Left lung (tissue), 4 donors: ENCODE measurements at regions not wholly inside any gene's neighbourhood (a gene's known extent, or its start where the extent isn't known, plus 50 kb on each side); places are given as distances from the start of the nearest gene placed in this dataset.
"Not testable (repeated sequence)": the region's sequence is repeated elsewhere in the genome, so short reads cannot be mapped to it uniquely, and the experiment has no call there.

Experiments used
- ATAC-seq: fragments of 200-7000 bp; cut with Tn5 transposase; one replicate; pipeline ENCODE4 v1.9.1; 2020; ENCODE audit warnings: moderate library complexity
- DNase-seq, 4 donors: peaks; one replicate each; pipeline ENCODE4 v3.0.0-alpha.2; 2013 to 2020
- H3K27ac ChIP-seq, 2 donors: fragments of 200-600 bp; sonication (generic) in 1 of 2; one replicate each; pipeline versions ENCODE4 v1.5.0 to v1.8.0; 2020 to 2021
- H3K27me3 ChIP-seq, 2 donors: fragments of 200-600 bp; sonication (generic) in 1 of 2; one replicate each; pipeline versions ENCODE4 v1.5.0 to v1.8.0; 2020 to 2021
- H3K36me3 ChIP-seq, 2 donors: fragments of 200-600 bp; sonication (generic) in 1 of 2; one replicate each; pipeline versions ENCODE4 v1.5.0 to v1.8.0; 2020 to 2021
- H3K4me1 ChIP-seq, 2 donors: fragments of 200-600 bp; one replicate each; pipeline ENCODE4 v1.8.0; 2021
- H3K4me3 ChIP-seq, 2 donors: fragments of 200-600 bp; sonication (generic) in 1 of 2; one replicate each; pipeline versions ENCODE4 v1.5.0 to v1.8.0; 2020 to 2021; ENCODE audit warnings: mild to moderate bottlenecking in 1 of 2
- H3K9me3 ChIP-seq, 2 donors: fragments of 200-600 bp; sonication (generic) in 1 of 2; one replicate each; pipeline versions ENCODE4 v1.5.0 to v1.8.0; 2020 to 2021
- CTCF ChIP-seq, 2 donors: fragments of 200-600 bp; sonication (generic) in 1 of 2; IDR thresholded peaks; one replicate each; pipeline versions ENCODE4 v1.5.0 to v1.8.0; 2021; ENCODE audit warnings: antibody characterized with exemption in 2 of 2
- intact Hi-C, 2 donors: fragments of 100-400 bp; cut with DNase I; formaldehyde crosslinking; loops; one replicate each; pipeline versions ENCODE4 v1.11.2 to v1.14.2; 2022
- donor health status: DM: no; HTN: yes; CAD: no.
- donor health status: DM: no; HTN: no; CAD: no.

- Histone ChIP-seq H3K4me1 (no peaks in the 10 kb centered on the region), H3K27me3 (peaks cover 0 to 8% of the 10 kb centered on the region in 2 donors), H3K36me3 (no peaks in the 10 kb centered on the region), H3K27ac (no peak overlapping the region), H3K4me3 (no peak overlapping the region), H3K9me3 (no peaks in the 10 kb centered on the region)
- DNase-seq (no peak), ATAC-seq (no peak)
- intact Hi-C loops = no loop called here
- no peak for TF ChIP-seq CTCF (IDR thresholded peaks at IDR 0.05)
These were observed 604.3 kb upstream of the RBFOX1 start for GRCh38 chr16:6728381-6728780.

- DNase-seq = no peak
- ATAC-seq = no peak
- intact Hi-C loops = no loop called here
- Histone ChIP-seq H3K27ac (no peak overlapping the region), H3K36me3 (no peaks in the 10 kb centered on the region), H3K27me3 (peaks cover 0 to 8% of the 10 kb centered on the region in 2 donors), H3K4me1 (no peaks in the 10 kb centered on the region), H3K4me3 (no peak overlapping the region), H3K9me3 (no peaks in the 10 kb centered on the region)
- no peak for TF ChIP-seq CTCF (IDR thresholded peaks at IDR 0.05)
These were observed 606.0 kb upstream of the RBFOX1 start for GRCh38 chr16:6726621-6727020.

GRCh38 chr16:6725634-6726331 lies 606.9 kb upstream of the RBFOX1 start:
- H3K4me1 ChIP-seq = no peaks in the 10 kb centered on the region
- H3K4me3 ChIP-seq = no peak overlapping the region
- peaks cover 0 to under 1% of the 10 kb centered on the region in 2 donors for H3K27me3 ChIP-seq
- intact Hi-C loops = no loop called here
- H3K9me3 ChIP-seq = no peaks in the 10 kb centered on the region
- ATAC-seq = no peak
- peak in 1 of 4 donors; percentile 2 for DNase-seq
- H3K36me3 ChIP-seq = no peaks in the 10 kb centered on the region
- H3K27ac ChIP-seq = no peak overlapping the region
- no peak for TF ChIP-seq CTCF (IDR thresholded peaks at IDR 0.05)

GRCh38 chr16:6725206-6725605 lies 607.4 kb upstream of the RBFOX1 start:
- H3K36me3 ChIP-seq, H3K4me3 ChIP-seq, DNase-seq, ATAC-seq, H3K9me3 ChIP-seq, H3K4me1 ChIP-seq, H3K27ac ChIP-seq, H3K27me3 ChIP-seq, intact Hi-C loops: not testable (repeated sequence)

GRCh38 chr16:6722786-6723185 lies 609.9 kb upstream of the RBFOX1 start:
- Histone ChIP-seq H3K27ac (no peak overlapping the region), H3K27me3 (no peaks in the 10 kb centered on the region), H3K4me1 (no peaks in the 10 kb centered on the region), H3K9me3 (no peaks in the 10 kb centered on the region), H3K36me3 (no peaks in the 10 kb centered on the region), H3K4me3 (no peak overlapping the region)
- DNase-seq = no peak
- ATAC-seq = no peak
- TF ChIP-seq CTCF (IDR thresholded peaks at IDR 0.05) = no peak
- intact Hi-C loops = no loop called here

GRCh38 chr16:6714510-6714909 lies 618.1 kb upstream of the RBFOX1 start:
- no peak for TF ChIP-seq CTCF (IDR thresholded peaks at IDR 0.05)
- intact Hi-C loops = no loop called here
- H3K9me3 ChIP-seq = no peaks in the 10 kb centered on the region

More at GRCh38 chr16:6714510-6714909, 618.1 kb upstream of the RBFOX1 start:
- Histone ChIP-seq H3K4me3 (no peak overlapping the region), H3K27ac (no peak overlapping the region), H3K4me1 (no peaks in the 10 kb centered on the region), H3K27me3 (no peaks in the 10 kb centered on the region), H3K36me3 (no peaks in the 10 kb centered on the region)
- DNase-seq = no peak
- no peak for ATAC-seq
